OCI-LY3 (cell line): ENCODE measurements at regions not wholly inside any gene's neighbourhood (a gene's known extent, or its start where the extent isn't known, plus 50 kb on each side); places are given as distances from the start of the nearest gene placed in this dataset.

Experiments
- H2AFZ ChIP-seq: fragments of 200-600, 300-600 bp; shearing (Covaris generic); 2 replicates; pipeline ENCODE4 v1.6.0; 2014; ENCODE audit warnings: antibody characterized with exemption, low read depth, low read length
- H3K27ac ChIP-seq: fragments of 200-600, 300-600 bp; sonication (generic); 2 replicates; pipeline ENCODE4 v1.5.1; 2014; ENCODE audit warnings: mild to moderate bottlenecking, low read length, moderate library complexity, mixed read lengths
- H3K27me3 ChIP-seq: fragments of 200-600, 300-600 bp; sonication (generic); 2 replicates; pipeline ENCODE4 v1.6.1; 2014; ENCODE audit warnings: low read depth, low read length, mixed read lengths
- H3K36me3 ChIP-seq: fragments of 200-600, 300-600 bp; sonication (generic); replicated peaks from 2 replicates; pipeline ENCODE3; 2014; ENCODE audit warnings: low read depth, low read length, mixed read lengths
- H3K4me1 ChIP-seq: fragments of 300-600, 200-600 bp; sonication (generic); 2 replicates; pipeline ENCODE4 v1.6.1; 2014; ENCODE audit warnings: low read length, mixed read lengths
- H3K4me2 ChIP-seq: fragments of 200-600, 300-600 bp; sonication (generic); 2 replicates; pipeline ENCODE4 v1.6.1; 2014; ENCODE audit warnings: low read length, mixed read lengths
- H3K4me3 ChIP-seq: fragments of 300-600, 200-600 bp; sonication (generic); 2 replicates; pipeline ENCODE4 v1.5.1; 2014; ENCODE audit warnings: antibody characterized with exemption, mild to moderate bottlenecking, low read length, moderate library complexity
- H3K79me2 ChIP-seq: fragments of 300-600, 200-600 bp; shearing (Covaris generic); 2 replicates; pipeline ENCODE4 v1.6.1; 2014; ENCODE audit warnings: mild to moderate bottlenecking, low read length, mixed read lengths
- H3K9ac ChIP-seq: fragments of 300-600, 200-600 bp; shearing (Covaris generic); 2 replicates; pipeline ENCODE4 v1.6.0; 2014; ENCODE audit warnings: mild to moderate bottlenecking, low read length, moderate library complexity
- H3K9me3 ChIP-seq: fragments of 200-600, 300-600 bp; shearing (Covaris generic); 2 replicates; pipeline ENCODE4 v1.6.1; 2014; ENCODE audit warnings: low read length, mixed read lengths; ENCODE audit not compliant: insufficient read depth
- H4K20me1 ChIP-seq: fragments of 200-600, 300-600 bp; sonication (generic); 2 replicates; pipeline ENCODE4 v1.6.1; 2016; ENCODE audit warnings: low read length, mixed read lengths; ENCODE audit not compliant: insufficient read depth
- EZH2phosphoT487 ChIP-seq: fragments of 200-600 bp; shearing (Covaris generic); IDR thresholded peaks from 2 replicates; pipeline ENCODE4 v1.6.1; 2018; ENCODE audit warnings: antibody characterized with exemption, mixed run types, low read depth
- TF ChIP-seq, protein P1 (sequence below): fragments of 200-600, 300-600 bp; sonication (generic); IDR thresholded peaks from 2 replicates; pipeline ENCODE4 v1.5.1; 2014; ENCODE audit warnings: antibody characterized with exemption, low read length, low read depth

DNA sequence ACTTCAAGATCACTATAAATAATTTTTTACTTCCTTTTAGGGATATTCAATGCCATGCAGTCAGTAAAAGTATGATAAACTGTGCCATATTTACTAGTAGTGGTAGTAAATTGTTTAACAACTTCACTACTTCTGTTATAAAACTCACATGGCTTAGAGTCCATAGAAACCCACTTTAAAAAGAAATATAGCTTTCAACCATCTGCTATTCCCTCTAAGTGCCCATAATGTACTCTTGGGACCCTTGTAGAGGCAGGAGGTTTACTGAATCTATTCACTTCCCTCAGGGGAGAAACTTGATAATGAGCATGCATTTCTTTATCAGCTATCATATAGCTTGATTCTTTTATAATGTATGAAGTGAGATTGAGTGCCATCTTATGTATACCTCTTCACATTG lies 1448.4 kb upstream of the ALCAM start:
- H3K9me3 ChIP-seq = no peaks in the 10 kb centered on the region
- H3K4me1 ChIP-seq = no peaks in the 10 kb centered on the region
- no peaks in the 10 kb centered on the region for H3K27me3 ChIP-seq
- H3K79me2 ChIP-seq = no peaks in the 10 kb centered on the region
- no peak overlapping the region for H3K4me3 ChIP-seq
- no peak overlapping the region for H2AFZ ChIP-seq
- H3K27ac ChIP-seq = no peak overlapping the region
- H3K36me3 ChIP-seq = no peaks in the 10 kb centered on the region
- TF ChIP-seq EZH2phosphoT487 = no peak
- TF ChIP-seq, protein P1, sequence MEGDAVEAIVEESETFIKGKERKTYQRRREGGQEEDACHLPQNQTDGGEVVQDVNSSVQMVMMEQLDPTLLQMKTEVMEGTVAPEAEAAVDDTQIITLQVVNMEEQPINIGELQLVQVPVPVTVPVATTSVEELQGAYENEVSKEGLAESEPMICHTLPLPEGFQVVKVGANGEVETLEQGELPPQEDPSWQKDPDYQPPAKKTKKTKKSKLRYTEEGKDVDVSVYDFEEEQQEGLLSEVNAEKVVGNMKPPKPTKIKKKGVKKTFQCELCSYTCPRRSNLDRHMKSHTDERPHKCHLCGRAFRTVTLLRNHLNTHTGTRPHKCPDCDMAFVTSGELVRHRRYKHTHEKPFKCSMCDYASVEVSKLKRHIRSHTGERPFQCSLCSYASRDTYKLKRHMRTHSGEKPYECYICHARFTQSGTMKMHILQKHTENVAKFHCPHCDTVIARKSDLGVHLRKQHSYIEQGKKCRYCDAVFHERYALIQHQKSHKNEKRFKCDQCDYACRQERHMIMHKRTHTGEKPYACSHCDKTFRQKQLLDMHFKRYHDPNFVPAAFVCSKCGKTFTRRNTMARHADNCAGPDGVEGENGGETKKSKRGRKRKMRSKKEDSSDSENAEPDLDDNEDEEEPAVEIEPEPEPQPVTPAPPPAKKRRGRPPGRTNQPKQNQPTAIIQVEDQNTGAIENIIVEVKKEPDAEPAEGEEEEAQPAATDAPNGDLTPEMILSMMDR = no peak
- no peaks in the 10 kb centered on the region for H4K20me1 ChIP-seq
- H3K4me2 ChIP-seq = no peak overlapping the region
- no peak overlapping the region for H3K9ac ChIP-seq

DNA sequence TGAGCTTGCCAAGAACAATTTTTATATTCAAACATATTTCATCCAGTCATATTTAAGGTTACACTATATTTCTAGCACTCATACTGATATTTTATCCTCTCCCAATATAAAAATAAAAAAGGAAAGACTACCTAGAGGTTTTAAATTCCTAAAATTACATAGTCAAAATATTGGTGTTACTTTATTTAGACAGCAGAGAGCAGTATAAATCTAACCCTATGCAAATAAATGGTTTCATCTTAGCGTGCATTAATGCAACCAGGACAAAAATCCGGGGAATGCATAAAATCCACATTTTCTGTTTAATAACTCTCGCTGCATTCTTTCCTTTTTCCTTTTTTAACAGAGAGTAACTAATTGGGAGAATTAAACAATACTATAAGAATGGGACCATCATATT lies 1447.4 kb upstream of the ALCAM start:
- Histone ChIP-seq H3K4me3 (no peak overlapping the region), H3K9me3 (no peaks in the 10 kb centered on the region), H3K36me3 (no peaks in the 10 kb centered on the region), H3K79me2 (no peaks in the 10 kb centered on the region), H4K20me1 (no peaks in the 10 kb centered on the region), H3K4me1 (no peaks in the 10 kb centered on the region), H3K9ac (no peak overlapping the region), H3K27ac (no peak overlapping the region), H3K27me3 (no peaks in the 10 kb centered on the region), H3K4me2 (no peak overlapping the region), H2AFZ (no peak overlapping the region)
- TF ChIP-seq, protein P1 = no peak
- no peak for TF ChIP-seq EZH2phosphoT487

DNA sequence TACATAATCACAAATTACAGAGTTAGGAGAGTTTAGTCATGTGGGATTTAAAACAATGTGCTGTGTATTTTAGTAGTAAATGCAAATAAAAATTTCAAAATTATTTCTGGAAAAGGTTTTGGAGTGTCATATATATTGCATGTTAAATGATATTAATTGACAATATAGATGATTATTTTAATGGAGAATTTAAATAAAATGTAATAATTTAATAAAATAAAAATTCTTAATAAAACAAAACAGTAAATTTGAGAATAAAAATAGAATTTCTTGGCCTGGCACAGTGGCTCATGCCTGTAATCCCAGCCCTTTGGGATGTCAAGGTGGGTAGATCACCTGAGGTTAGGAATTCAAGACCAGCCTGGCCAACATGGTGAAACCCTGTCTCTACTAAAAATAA lies 1442.8 kb upstream of the ALCAM start:
- H4K20me1 ChIP-seq = no peaks in the 10 kb centered on the region
- no peak overlapping the region for H2AFZ ChIP-seq
- H3K79me2 ChIP-seq = no peaks in the 10 kb centered on the region
- no peak overlapping the region for H3K4me2 ChIP-seq
- no peak overlapping the region for H3K4me3 ChIP-seq
- no peak overlapping the region for H3K27ac ChIP-seq
- H3K27me3 ChIP-seq = no peaks in the 10 kb centered on the region
- H3K36me3 ChIP-seq = no peaks in the 10 kb centered on the region
- TF ChIP-seq, protein P1 = no peak
- no peak for TF ChIP-seq EZH2phosphoT487
- H3K9ac ChIP-seq = no peak overlapping the region
- no peaks in the 10 kb centered on the region for H3K9me3 ChIP-seq
- no peaks in the 10 kb centered on the region for H3K4me1 ChIP-seq

DNA sequence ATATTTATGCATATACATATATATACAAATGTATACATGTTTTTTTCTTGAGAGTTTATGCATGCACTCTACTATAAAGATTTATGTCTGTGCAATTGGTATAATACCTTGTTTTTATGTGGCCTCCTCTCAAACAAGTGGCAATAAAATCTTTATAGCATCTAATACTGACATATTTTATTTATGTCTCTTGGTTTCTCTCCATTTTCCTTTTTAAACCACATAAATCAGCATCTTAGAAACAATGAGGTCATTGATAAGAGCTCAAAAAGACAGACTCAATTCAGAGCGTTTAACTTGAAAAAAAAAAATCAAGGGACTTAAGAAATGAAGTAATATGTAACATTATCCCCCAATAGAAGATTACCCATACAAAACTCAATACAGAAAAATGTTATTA lies 1442.2 kb upstream of the ALCAM start:
- Histone ChIP-seq H3K9ac (no peak overlapping the region), H3K9me3 (no peaks in the 10 kb centered on the region), H3K27ac (no peak overlapping the region), H4K20me1 (no peaks in the 10 kb centered on the region), H3K4me3 (no peak overlapping the region), H3K27me3 (no peaks in the 10 kb centered on the region), H3K4me1 (no peaks in the 10 kb centered on the region), H3K36me3 (no peaks in the 10 kb centered on the region), H2AFZ (no peak overlapping the region), H3K79me2 (no peaks in the 10 kb centered on the region), H3K4me2 (no peak overlapping the region)
- TF ChIP-seq, protein P1 = no peak
- TF ChIP-seq EZH2phosphoT487 = no peak
